Spleen (tissue), 11 donors: ENCODE measurements at regions not wholly inside any gene's neighbourhood (a gene's known extent, or its start where the extent isn't known, plus 50 kb on each side); places are given as distances from the start of the nearest gene placed in this dataset.

Experiments used
- DNase-seq: peaks from one replicate; pipeline ENCODE4 v3.0.0-alpha.2; 2020
- H3K27ac ChIP-seq, 8 donors: fragments of 200-600 bp; sonication (generic) in 7 of 8; 1 replicate in 4 of 8; 2 replicates in 4 of 8; pipeline versions ENCODE4 v1.5.0 to v1.8.0; 2016 to 2021; ENCODE audit warnings: inconsistent platforms in 4 of 8, mild to moderate bottlenecking in 4 of 8, moderate library complexity in 1 of 8
- H3K27me3 ChIP-seq, 7 donors: fragments of 200-600 bp; sonication (generic) in 6 of 7; replicated peaks in 1 of 7; 1 replicate in 4 of 7; 2 replicates in 3 of 7; pipeline versions ENCODE4 v1.5.0 to v1.8.0; 2016 to 2021; ENCODE audit warnings: inconsistent platforms in 3 of 7, mild to moderate bottlenecking in 1 of 7
- H3K36me3 ChIP-seq, 6 donors: fragments of 200-600 bp; sonication (generic) in 5 of 6; 1 replicate in 4 of 6; 2 replicates in 2 of 6; pipeline versions ENCODE4 v1.5.0 to v1.8.0; 2016 to 2021; ENCODE audit warnings: inconsistent platforms in 2 of 6
- H3K4me1 ChIP-seq, 6 donors: fragments of 200-600 bp; sonication (generic) in 5 of 6; 1 replicate in 3 of 6; 2 replicates in 3 of 6; pipeline versions ENCODE4 v1.5.0 to v1.8.0; 2016 to 2021; ENCODE audit warnings: inconsistent platforms in 3 of 6
- H3K4me3 ChIP-seq, 8 donors: fragments of 200-600 bp; sonication (generic) in 7 of 8; 1 replicate in 4 of 8; 2 replicates in 4 of 8; pipeline versions ENCODE4 v1.5.0 to v1.8.0; 2016 to 2021; ENCODE audit warnings: inconsistent platforms in 4 of 8, mild to moderate bottlenecking in 4 of 8, moderate library complexity in 2 of 8
- H3K9me3 ChIP-seq, 8 donors: fragments of 200-600 bp; sonication (generic) in 7 of 8; 1 replicate in 4 of 8; 2 replicates in 4 of 8; pipeline versions ENCODE4 v1.5.0 to v1.8.0; 2016 to 2021; ENCODE audit warnings: inconsistent platforms in 4 of 8
- CTCF ChIP-seq, 11 experiments: fragments of 200-600 bp in 7 of 11; fragments of 450-650 bp in 4 of 11; sonication (generic) in 4 of 11; IDR thresholded peaks in 8 of 11; conservative IDR thresholded peaks in 3 of 11; 1 replicate in 7 of 11; 2 replicates in 4 of 11; pipeline versions ENCODE4 v1.4.0 to v1.8.0; 2016 to 2021; ENCODE audit warnings: antibody characterized with exemption in 11 of 11, inconsistent platforms in 4 of 11, mild to moderate bottlenecking in 1 of 11
- POLR2A ChIP-seq, 3 donors: fragments of 450-650 bp; IDR thresholded peaks; one replicate each; pipeline ENCODE4 v1.5.1; 2017; ENCODE audit warnings: antibody characterized with exemption in 3 of 3, mild to moderate bottlenecking in 1 of 3
- POLR2AphosphoS5 ChIP-seq, 3 donors: sonication (generic); formaldehyde crosslinking; IDR thresholded peaks; one replicate each; pipeline ENCODE4 v1.5.1; 2017; ENCODE audit warnings: antibody characterized with exemption in 3 of 3
- WGBS, 5 donors: extraction: QIAGEN DNeasy Blood & Tissue Kit in 3 of 5; methylation state at CpG; one replicate each; pipeline versions ENCODE4 v1.1.5 to v1.1.7; 2013 to 2018; 5-methylcytosine and 5-hydroxymethylcytosine counted together
- intact Hi-C: fragments of 100-400 bp; cut with DNase I; formaldehyde crosslinking; loops from one replicate; pipeline ENCODE4 v1.15.0; 2023; ENCODE audit warnings: low total_unique reads
- donor health status: healthy with polysubstance abuse.
- donor health status: DM: no; HTN: no; CAD: no; lungs with moderate emphysema.
- donor health status: DM: no; HTN: no; CAD: no.
- donor health status: Bipolar disorder and iron deficiency.
- donor health status: healthy.
- donor health status: DM: no; HTN: no; CAD: no.
- donor health status: DM: yes; HTN: yes; CAD: no.

- intact Hi-C loops, result no loop called here
- H3K4me3 ChIP-seq, result no peak overlapping the region
- H3K36me3 ChIP-seq, result no peaks in the 10 kb centered on the region
- WGBS, 5 donors, result 88 to 92% (median 90%) methylated on average over 11 of the region's 11 CpGs
- DNase-seq, result peak; percentile 43
- peaks cover 0 to 43% (median 22%) of the 10 kb centered on the region in 6 donors for H3K4me1 ChIP-seq
- no peaks in the 10 kb centered on the region for H3K9me3 ChIP-seq
- TF ChIP-seq CTCF (IDR thresholded peaks at IDR 0.05 in 8 of 11, conservative IDR thresholded peaks at IDR 0.05 in 3 of 11), result no peak
- TF ChIP-seq POLR2AphosphoS5 (IDR thresholded peaks at IDR 0.05), result no peak
- TF ChIP-seq POLR2A (IDR thresholded peaks at IDR 0.05), result no peak
- no peak overlapping the region for H3K27ac ChIP-seq
- H3K27me3 ChIP-seq, result peaks cover 0 to 58% (median 0%) of the 10 kb centered on the region in 7 donors
These were observed 166.3 kb upstream of the RTL1 start for GRCh38 chr14:101069666-101070362.

GRCh38 chr14:101070540-101071492 is 167.3 kb upstream of the RTL1 start:
- intact Hi-C loops, result no loop called here
- Histone ChIP-seq H3K4me1 (peaks cover 0 to 43% (median 22%) of the 10 kb centered on the region in 6 donors), H3K27me3 (peaks cover 0 to 65% (median 0%) of the 10 kb centered on the region in 7 donors), H3K27ac (no peak overlapping the region), H3K4me3 (no peak overlapping the region), H3K36me3 (no peaks in the 10 kb centered on the region), H3K9me3 (no peaks in the 10 kb centered on the region)
- DNase-seq, result peak; percentile 73
- WGBS, 5 donors, result 83 to 90% (median 89%) methylated on average over 9 to 16 of the region's 16 CpGs
- TF ChIP-seq CTCF (IDR thresholded peaks at IDR 0.05 in 8 of 11, conservative IDR thresholded peaks at IDR 0.05 in 3 of 11), result no peak
- no peak for TF ChIP-seq POLR2A (IDR thresholded peaks at IDR 0.05)
- TF ChIP-seq POLR2AphosphoS5 (IDR thresholded peaks at IDR 0.05), result no peak

- no peak for TF ChIP-seq POLR2A (IDR thresholded peaks at IDR 0.05)
- no peak for TF ChIP-seq POLR2AphosphoS5 (IDR thresholded peaks at IDR 0.05)
- TF ChIP-seq CTCF (IDR thresholded peaks at IDR 0.05 in 8 of 11, conservative IDR thresholded peaks at IDR 0.05 in 3 of 11), result no peak
- intact Hi-C loops, result no loop called here
These were observed 168.0 kb upstream of the RTL1 start for GRCh38 chr14:101071493-101071906.

GRCh38 chr14:101072070-101072469 is 168.5 kb upstream of the RTL1 start:
- TF ChIP-seq CTCF (IDR thresholded peaks at IDR 0.05 in 8 of 11, conservative IDR thresholded peaks at IDR 0.05 in 3 of 11), result no peak
- TF ChIP-seq POLR2A (IDR thresholded peaks at IDR 0.05), result no peak
- no peak for TF ChIP-seq POLR2AphosphoS5 (IDR thresholded peaks at IDR 0.05)
- intact Hi-C loops, result no loop called here
- no peak for DNase-seq
- Histone ChIP-seq H3K9me3 (no peaks in the 10 kb centered on the region), H3K4me1 (peaks cover 2 to 43% (median 26%) of the 10 kb centered on the region in 6 donors), H3K27ac (no peak overlapping the region), H3K36me3 (no peaks in the 10 kb centered on the region), H3K4me3 (no peak overlapping the region), H3K27me3 (peaks cover 0 to 78% (median 9%) of the 10 kb centered on the region in 7 donors)
- WGBS, 5 donors, result 78 to 87% (median 82%) methylated on average over 10 of the region's 10 CpGs

More at GRCh38 chr14:101071493-101071906, 168.0 kb upstream of the RTL1 start:
- H3K4me1 ChIP-seq, result peaks cover 0 to 43% (median 22%) of the 10 kb centered on the region in 6 donors
- 59 to 74% (median 65%) methylated on average over 8 to 12 of the region's 12 CpGs for WGBS, 5 donors
- no peaks in the 10 kb centered on the region for H3K9me3 ChIP-seq
- peak; percentile 74 for DNase-seq
- H3K27ac ChIP-seq, result no peak overlapping the region
- no peaks in the 10 kb centered on the region for H3K36me3 ChIP-seq
- no peak overlapping the region for H3K4me3 ChIP-seq
- peaks cover 0 to 72% (median 5%) of the 10 kb centered on the region in 7 donors for H3K27me3 ChIP-seq
